AG04450 (cell line): ENCODE measurements at regions not wholly inside any gene's neighbourhood (a gene's known extent, or its start where the extent isn't known, plus 50 kb on each side); places are given as distances from the start of the nearest gene placed in this dataset.

Experiments
- CTCF ChIA-PET: fragments of 300-600, 350-600 bp; formaldehyde crosslinking; extraction: SDS; loops from one replicate; lab custom pipeline; 2022; ENCODE audit warnings: antibody characterized with exemption, inconsistent platforms; lab: Charles Lee
- POLR2A ChIA-PET: fragments of 350-600 bp; formaldehyde crosslinking; extraction: SDS; loops from one replicate; lab custom pipeline; 2021; ENCODE audit warnings: antibody characterized with exemption, inconsistent platforms; lab: Yijun Ruan, JAX
- DNase-seq: peaks from one replicate; pipeline ENCODE4 v3.0.0-alpha.2; 2011; ENCODE audit warnings: low read depth, low spot score
- H3K27ac ChIP-seq: one replicate; pipeline ENCODE4 v1.5.1; 2012; ENCODE audit warnings: low read depth, low read length, control low read depth
- H3K27me3 ChIP-seq: one replicate; pipeline ENCODE4 v1.6.0; 2012; ENCODE audit warnings: low read length; ENCODE audit not compliant: control insufficient read depth, insufficient read depth
- H3K4me3 ChIP-seq: 2 replicates; pipeline ENCODE4 v1.5.1; 2011; ENCODE audit warnings: mild to moderate bottlenecking, low read depth, low read length, control low read depth
- H3K9me3 ChIP-seq: 2 replicates; pipeline ENCODE4 v1.5.1; 2012; ENCODE audit warnings: low read length; ENCODE audit not compliant: control insufficient read depth, insufficient read depth
- TF ChIP-seq, protein P1 (sequence below): IDR thresholded peaks from 2 replicates; pipeline ENCODE4 v1.5.1; 2011; ENCODE audit warnings: low read depth, low read length, control low read depth, inconsistent platforms

DNA sequence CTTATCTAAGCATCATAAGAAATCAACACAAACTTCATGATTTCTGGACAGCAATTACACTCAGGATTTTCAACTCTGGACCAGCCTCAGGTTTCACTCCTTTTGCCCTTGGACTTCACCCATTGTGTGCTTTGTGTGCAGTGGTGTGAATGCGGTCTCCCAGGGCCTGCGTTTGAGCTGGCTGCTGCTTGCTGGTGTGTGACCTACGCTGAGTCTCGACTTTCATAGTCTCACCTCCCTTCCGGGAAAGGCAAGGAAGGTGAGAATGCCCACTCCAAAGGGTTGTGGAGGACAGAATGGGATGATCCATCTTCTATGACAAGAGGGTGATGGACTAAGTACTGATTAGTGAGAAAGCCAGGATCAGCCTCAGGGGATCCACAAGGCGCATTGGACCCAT lies 228.8 kb downstream of the C12orf75 start:
- POLR2A ChIA-PET = no interaction called here
- H3K4me3 ChIP-seq = no peak overlapping the region
- no peaks in the 10 kb centered on the region for H3K27me3 ChIP-seq
- CTCF ChIA-PET = no interaction called here
- no peak overlapping the region for H3K27ac ChIP-seq
- DNase-seq = no peak
- H3K9me3 ChIP-seq = no peaks in the 10 kb centered on the region
- TF ChIP-seq, protein P1, sequence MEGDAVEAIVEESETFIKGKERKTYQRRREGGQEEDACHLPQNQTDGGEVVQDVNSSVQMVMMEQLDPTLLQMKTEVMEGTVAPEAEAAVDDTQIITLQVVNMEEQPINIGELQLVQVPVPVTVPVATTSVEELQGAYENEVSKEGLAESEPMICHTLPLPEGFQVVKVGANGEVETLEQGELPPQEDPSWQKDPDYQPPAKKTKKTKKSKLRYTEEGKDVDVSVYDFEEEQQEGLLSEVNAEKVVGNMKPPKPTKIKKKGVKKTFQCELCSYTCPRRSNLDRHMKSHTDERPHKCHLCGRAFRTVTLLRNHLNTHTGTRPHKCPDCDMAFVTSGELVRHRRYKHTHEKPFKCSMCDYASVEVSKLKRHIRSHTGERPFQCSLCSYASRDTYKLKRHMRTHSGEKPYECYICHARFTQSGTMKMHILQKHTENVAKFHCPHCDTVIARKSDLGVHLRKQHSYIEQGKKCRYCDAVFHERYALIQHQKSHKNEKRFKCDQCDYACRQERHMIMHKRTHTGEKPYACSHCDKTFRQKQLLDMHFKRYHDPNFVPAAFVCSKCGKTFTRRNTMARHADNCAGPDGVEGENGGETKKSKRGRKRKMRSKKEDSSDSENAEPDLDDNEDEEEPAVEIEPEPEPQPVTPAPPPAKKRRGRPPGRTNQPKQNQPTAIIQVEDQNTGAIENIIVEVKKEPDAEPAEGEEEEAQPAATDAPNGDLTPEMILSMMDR = no peak

DNA sequence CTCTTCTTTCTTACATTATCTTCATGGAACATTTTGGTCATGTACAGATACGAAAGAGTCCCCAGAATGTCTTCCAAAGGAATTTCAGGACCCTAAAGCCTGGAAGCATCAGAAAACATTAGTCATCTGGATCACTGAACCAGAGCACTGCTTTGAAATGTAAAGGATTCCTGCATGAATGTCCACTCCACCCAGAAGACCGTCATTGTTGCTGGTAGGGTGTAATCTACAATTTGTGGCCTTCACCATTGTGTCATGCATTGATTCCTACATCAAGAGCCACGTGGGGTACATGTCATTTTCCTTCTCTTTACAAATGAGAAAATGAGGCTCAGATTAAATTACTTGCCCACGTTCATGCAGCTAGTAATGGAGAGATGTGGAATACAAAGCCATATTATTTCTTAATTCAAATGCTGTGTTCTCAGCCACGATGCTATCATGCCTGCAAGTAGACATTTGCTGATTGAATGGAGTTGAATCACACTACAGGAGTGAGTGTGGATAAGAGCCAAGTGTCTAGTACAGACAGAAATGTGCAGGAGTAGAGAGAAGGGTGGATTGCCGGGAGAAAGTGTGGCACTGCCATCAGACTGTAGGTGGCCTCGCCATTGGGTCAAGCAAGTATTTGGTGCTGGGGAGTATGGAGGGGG lies 231.2 kb downstream of the C12orf75 start:
- peak overlapping the region; percentile 87 for H3K27ac ChIP-seq
- H3K9me3 ChIP-seq = no peaks in the 10 kb centered on the region
- CTCF ChIA-PET = interaction anchor here (1.1 kb wide), 1 partner anchor 575 kb away, joined by 5 read pairs; no protein-coding TSS in a partner anchor
- H3K27me3 ChIP-seq = no peaks in the 10 kb centered on the region
- DNase-seq = peak; percentile 37
- TF ChIP-seq, protein P1 = no peak; the same call in 1 of the 2 replicates
- POLR2A ChIA-PET = interaction anchor here (0.6 to 1.6 kb wide), 7 partner anchors 20 to 578 kb away, joined by 3 to 5 read pairs (median 4); partner anchors contain the start of gene NUAK1
- peak overlapping the region; percentile 3; the same call in 1 of the 2 replicates for H3K4me3 ChIP-seq

DNA sequence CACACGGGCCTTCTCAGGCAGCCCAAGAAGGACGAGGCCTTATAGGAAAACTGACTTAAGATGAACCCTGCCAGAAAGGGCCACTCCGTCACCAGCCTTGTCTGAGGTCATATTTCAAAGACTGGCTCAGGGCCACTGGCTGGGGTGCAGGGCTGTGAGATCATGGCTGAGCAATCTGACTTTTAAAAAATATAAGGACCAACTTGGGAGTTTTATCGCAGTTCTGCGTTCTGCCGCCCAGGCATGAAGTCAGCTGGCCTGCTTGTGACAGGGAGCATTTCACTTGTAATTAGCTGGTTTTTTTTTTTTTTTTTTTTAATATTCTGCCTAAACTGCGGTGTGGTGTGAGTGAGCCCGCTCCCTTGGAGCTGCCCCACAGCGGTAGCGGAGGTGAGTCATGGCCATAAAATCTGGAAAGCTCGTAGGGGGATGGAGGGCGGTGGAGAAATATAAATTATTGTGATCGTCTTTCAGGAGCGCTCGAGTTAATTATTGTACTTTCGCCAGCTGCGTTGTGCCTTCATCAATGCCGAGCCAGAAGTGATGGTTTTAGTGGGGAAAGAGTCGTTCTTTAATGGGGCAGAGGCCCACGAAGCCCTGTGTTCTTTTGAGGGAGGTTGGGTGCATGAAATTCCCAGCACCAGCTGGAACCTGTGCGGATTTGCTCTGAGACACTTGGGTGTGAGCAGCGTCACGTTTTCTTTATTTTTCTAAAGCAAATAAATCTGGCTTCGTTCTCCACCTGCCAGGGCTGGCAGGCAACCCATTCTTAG lies 231.9 kb downstream of the C12orf75 start:
- ChIA-PET CTCF (interaction anchor here (0.6 to 1.1 kb wide), 4 partner anchors 12 to 574 kb away, joined by 5 to 9 read pairs (median 6); no protein-coding TSS in a partner anchor), POLR2A (interaction anchor here (0.6 to 1.6 kb wide), 9 partner anchors 20 to 577 kb away, joined by 3 to 5 read pairs (median 4); no protein-coding TSS in a partner anchor)
- DNase-seq = peak; percentile 62
- Histone ChIP-seq H3K27ac (peak overlapping the region; percentile 87), H3K4me3 (peak overlapping the region; percentile 39), H3K27me3 (no peaks in the 10 kb centered on the region), H3K9me3 (no peaks in the 10 kb centered on the region)
- TF ChIP-seq, protein P1 = no peak

DNA sequence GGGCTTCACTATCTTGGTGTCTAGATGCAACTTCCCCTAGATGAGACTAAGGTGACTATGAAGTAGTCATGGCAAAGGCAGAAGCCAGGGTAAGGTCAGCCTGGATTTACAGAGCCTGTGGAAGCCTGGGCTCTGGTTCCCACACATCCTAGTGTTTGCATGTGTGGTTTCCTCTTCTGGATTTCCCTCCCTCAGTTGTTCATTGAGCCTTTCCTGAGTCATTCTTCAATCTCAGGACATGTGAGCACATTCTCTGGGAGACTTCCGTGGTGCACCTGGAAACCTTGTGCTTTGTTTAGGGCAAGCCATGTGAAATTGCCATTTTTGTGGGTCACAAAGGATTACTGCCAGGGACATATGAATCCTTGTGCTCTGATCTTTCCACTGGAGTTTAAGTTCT lies 236.6 kb downstream of the C12orf75 start:
- TF ChIP-seq, protein P1 = no peak
- Histone ChIP-seq H3K27me3 (no peaks in the 10 kb centered on the region), H3K27ac (no peak overlapping the region), H3K9me3 (no peaks in the 10 kb centered on the region), H3K4me3 (no peak overlapping the region)
- DNase-seq = no peak
- ChIA-PET CTCF (no interaction called here), POLR2A (no interaction called here)

DNA sequence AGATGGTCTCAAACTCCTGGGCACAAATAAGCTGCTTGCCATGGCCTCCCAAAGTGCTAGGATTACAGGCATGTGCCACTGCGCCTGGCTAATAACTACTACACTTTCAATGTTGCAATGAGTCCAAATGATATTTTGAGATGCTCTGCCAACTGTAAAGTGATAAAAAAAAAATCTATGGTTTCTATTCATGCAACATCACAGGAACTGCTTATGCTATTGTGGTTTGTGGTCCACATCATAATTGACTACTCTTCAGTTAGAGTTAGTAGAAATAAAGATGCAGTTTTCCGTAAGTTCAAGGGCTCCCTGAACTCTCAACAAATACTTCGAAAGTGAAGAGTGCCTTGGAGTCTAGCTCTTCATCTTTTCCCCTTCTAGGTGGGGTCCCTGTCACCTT lies 239.4 kb downstream of the C12orf75 start:
- peaks cover 2% of the 10 kb centered on the region for H3K27me3 ChIP-seq
- H3K4me3 ChIP-seq = no peak overlapping the region
- no peak overlapping the region for H3K27ac ChIP-seq
- DNase-seq = no peak
- ChIA-PET CTCF (no interaction called here), POLR2A (no interaction called here)
- TF ChIP-seq, protein P1 = no peak
- no peaks in the 10 kb centered on the region for H3K9me3 ChIP-seq
